K562 (cell line): ENCODE measurements at regions not wholly inside any gene's neighbourhood (a gene's known extent, or its start where the extent isn't known, plus 50 kb on each side); places are given as distances from the start of the nearest gene placed in this dataset.
A peak's percentile ranks its signal among the peaks of the same experiment; 100 is the strongest.

ENCODE experiments used
- ATAC-seq: fragments of 200-7000 bp; cut with Tn5 transposase; 3 replicates; pipeline ENCODE4 v1.9.1; 2020; ENCODE audit warnings: moderate library complexity
- BruUV-seq: library from RNA; stranded (reverse); fragments of 400-500 nt; replicated peaks from 2 replicates; lab custom pipeline; 2021; lab: Mats Ljungman, UMichigan
- CTCF ChIA-PET: fragments of 300-600 bp; formaldehyde crosslinking; extraction: SDS; loops from one replicate; lab custom pipeline; 2021; ENCODE audit warnings: low intra/inter-chr PET ratio; lab: Yijun Ruan, JAX
- POLR2A ChIA-PET: fragments of 300-600, 350-650 bp; sonication (Branson Sonifier 250); formaldehyde crosslinking; extraction: SDS; loops from one replicate; lab custom pipeline; 2021; ENCODE audit warnings: antibody characterized with exemption, inconsistent platforms; lab: Yijun Ruan, JAX
- DNase-seq, 4 experiments: peaks; one replicate each; pipeline versions ENCODE4 v3.0.0 to v3.0.0-alpha.2; 2011 to 2018; ENCODE audit warnings: low spot score in 3 of 4, mixed read lengths in 3 of 4; ENCODE audit errors: extremely low read depth in 1 of 4
- FAIRE-seq: peaks from 2 replicates; lab custom pipeline; 2011; peaks lifted over from hg19 to GRCh38; lab: Jason Lieb, UNC
- H2AFZ ChIP-seq: 2 replicates; pipeline ENCODE4 v1.6.0; 2011; ENCODE audit warnings: low read depth, low read length, control low read depth, inconsistent platforms
- H3K27ac ChIP-seq: fragments of 200-600 bp; 3 replicates; pipeline ENCODE4 v1.8.0; 2011; ENCODE audit warnings: low read depth, mild to moderate bottlenecking, control low read depth, inconsistent platforms, low read length, moderate library complexity, mixed read lengths; ENCODE audit errors: extremely low read depth
- H3K27me3 ChIP-seq, 2 experiments: fragments of 300-600 bp in 1 of 2; 2 replicates in 1 of 2; 3 replicates in 1 of 2; pipeline versions ENCODE4 v1.6.0 to v1.8.0; 2011; ENCODE audit warnings: inconsistent platforms in 2 of 2, low read length in 2 of 2, mild to moderate bottlenecking in 1 of 2, mixed read lengths in 1 of 2, moderate library complexity in 1 of 2; ENCODE audit not compliant: control insufficient read depth in 2 of 2, insufficient read depth in 2 of 2
- H3K36me3 ChIP-seq: fragments of 300-600 bp; 3 replicates; pipeline ENCODE4 v1.8.0; 2011; ENCODE audit warnings: mild to moderate bottlenecking, low read length, inconsistent platforms; ENCODE audit not compliant: control insufficient read depth, insufficient read depth
- H3K4me1 ChIP-seq, 2 experiments: fragments of 200-600 bp in 1 of 2; replicated peaks in 1 of 2; 2 replicates in 1 of 2; 3 replicates in 1 of 2; pipeline versions ENCODE4 v1.5.1 to v1.8.0; 2011; ENCODE audit warnings: inconsistent platforms in 2 of 2, low read length in 2 of 2, mild to moderate bottlenecking in 1 of 2, mixed read lengths in 1 of 2, moderate library complexity in 1 of 2; ENCODE audit not compliant: control insufficient read depth in 2 of 2, insufficient read depth in 2 of 2
- H3K4me2 ChIP-seq: 2 replicates; pipeline ENCODE4 v1.6.1; 2011; ENCODE audit warnings: low read length, control low read depth, inconsistent platforms, mixed read lengths; ENCODE audit not compliant: insufficient read depth
- H3K4me3 ChIP-seq: fragments of 200-600 bp; sonication (generic), shearing (Covaris generic); 2 replicates; pipeline ENCODE4 v1.5.1; 2016; ENCODE audit warnings: control low read depth, inconsistent platforms
- H3K79me2 ChIP-seq: fragments of 200-600 bp; 3 replicates; pipeline ENCODE4 v1.8.0; 2011; ENCODE audit warnings: low read length, inconsistent platforms; ENCODE audit not compliant: control insufficient read depth, insufficient read depth
- H3K9ac ChIP-seq, 2 experiments: 2 replicates each; pipeline versions ENCODE4 v1.6.0 to v1.6.1; 2011; ENCODE audit warnings: low read depth in 2 of 2, low read length in 2 of 2, control low read depth in 1 of 2, inconsistent platforms in 1 of 2, mild to moderate bottlenecking in 1 of 2, mixed read lengths in 1 of 2; ENCODE audit not compliant: insufficient read depth in 1 of 2
- H3K9me1 ChIP-seq: one replicate; pipeline ENCODE4 v1.6.0; 2011; ENCODE audit warnings: inconsistent platforms, mild to moderate bottlenecking, low read length, moderate library complexity; ENCODE audit not compliant: control insufficient read depth, insufficient read depth
- H3K9me3 ChIP-seq: replicated peaks from 2 replicates; pipeline ENCODE4 v1.5.1; 2011; ENCODE audit warnings: low read depth, low read length, inconsistent platforms; ENCODE audit not compliant: control insufficient read depth, insufficient read depth
- H4K20me1 ChIP-seq: replicated peaks from 2 replicates; pipeline ENCODE4 v1.6.1; 2011; ENCODE audit warnings: low read length, inconsistent platforms, mixed read lengths; ENCODE audit not compliant: control insufficient read depth, insufficient read depth
- CEBPG ChIP-seq, 3 experiments: fragments of 200-800 bp in 1 of 3; sonication (Bioruptor generic) in 1 of 3; sonication (generic) in 1 of 3; formaldehyde crosslinking in 1 of 3; IDR thresholded peaks in 2 of 3; conservative IDR thresholded peaks in 1 of 3; 2 replicates each; pipeline versions ENCODE4 v1.6.1 to v1.8.0; 2016 to 2022; ENCODE audit warnings: missing compliant biosample characterization in 2 of 3, missing genetic modification characterization in 2 of 3, mild to moderate bottlenecking in 1 of 3, missing genetic modification reagents in 1 of 3
- CREB5 ChIP-seq: fragments of 250-450 bp; sonication (Bioruptor Pico); IDR thresholded peaks from 2 replicates; pipeline ENCODE4 v1.5.0; 2020; ENCODE audit warnings: mild to moderate bottlenecking
- HMG20A ChIP-seq: fragments of 450-650 bp; formaldehyde crosslinking; conservative IDR thresholded peaks from 2 replicates; pipeline ENCODE4 v1.4.0; 2020; ENCODE audit warnings: mild to moderate bottlenecking, mixed read lengths
- TAF1 ChIP-seq: IDR thresholded peaks from 2 replicates; pipeline ENCODE4 v1.6.1; 2011; ENCODE audit warnings: mild to moderate bottlenecking, low read length, moderate library complexity; ENCODE audit not compliant: insufficient read depth, control insufficient read depth, severe bottlenecking; ENCODE audit errors: extremely low read depth
- TCFL5 ChIP-seq: fragments of 250-450 bp; sonication (Bioruptor Pico); conservative IDR thresholded peaks from 2 replicates; pipeline ENCODE4 v1.6.1; 2021; ENCODE audit warnings: mild to moderate bottlenecking, moderate library complexity, matching md5 sums
- WGBS: fragments of 100-300 bp; shearing (Covaris generic); methylation state at CpG from one replicate; pipeline ENCODE4 v1.1.6; 2016; ENCODE audit warnings: low coverage, mixed read lengths; ENCODE audit not compliant: insufficient coverage; ENCODE audit errors: missing lambda C conversion rate; 5-methylcytosine and 5-hydroxymethylcytosine counted together
- in situ Hi-C: fragments of 300-500 bp; cut with MboI; formaldehyde crosslinking; loops from 4 replicates; pipeline ENCODE4 v1.15.0; 2018; ENCODE audit warnings: inconsistent platforms, mixed read lengths
- intact Hi-C: fragments of 100-400 bp; cut with micrococcal nuclease; formaldehyde crosslinking; loops from 2 replicates; pipeline ENCODE4 v1.14.2; 2022
- TF ChIP-seq, protein P1 (sequence below): sonication (generic); formaldehyde crosslinking; IDR thresholded peaks from 2 replicates; pipeline ENCODE4 v1.4.0; 2020; ENCODE audit warnings: mild to moderate bottlenecking, missing genetic modification reagents

- FAIRE-seq (no peak), ATAC-seq (peak; percentile 42; the same call in 1 of the 3 replicates), DNase-seq (no peak)
- Histone ChIP-seq H3K4me1 (no peaks in the 10 kb centered on the region), H4K20me1 (no peaks in the 10 kb centered on the region), H3K79me2 (no peaks in the 10 kb centered on the region), H3K9ac (no peak overlapping the region), H3K27ac (no peak overlapping the region), H3K36me3 (no peaks in the 10 kb centered on the region), H3K4me2 (no peak overlapping the region), H2AFZ (no peak overlapping the region), H3K9me1 (no peaks in the 10 kb centered on the region), H3K4me3 (no peak overlapping the region), H3K27me3 (no peaks in the 10 kb centered on the region), H3K9me3 (no peaks in the 10 kb centered on the region)
- 42% methylated on average over 1 of the region's 1 CpG for WGBS
- ChIA-PET CTCF (no interaction called here), POLR2A (no interaction called here)
- BruUV-seq = no TSS peak
- intact Hi-C loops = no loop called here
- in situ Hi-C loops = no loop called here
- TF ChIP-seq CEBPG (CRISPR knock-in tag; IDR thresholded peaks at IDR 0.05) = no peak
- peak in 1 of 2 experiments; percentile 41; a peak in 1 of 4 replicates for TF ChIP-seq CEBPG (tag; conservative IDR thresholded peaks at IDR 0.05 in 1 of 2, IDR thresholded peaks at IDR 0.05 in 1 of 2)
- TF ChIP-seq TAF1 = no peak
- no peak for TF ChIP-seq HMG20A (CRISPR knock-in tag)
- TF ChIP-seq CREB5 = no peak
- no peak for TF ChIP-seq TCFL5 (CRISPR knock-in tag)
- TF ChIP-seq, protein P1, sequence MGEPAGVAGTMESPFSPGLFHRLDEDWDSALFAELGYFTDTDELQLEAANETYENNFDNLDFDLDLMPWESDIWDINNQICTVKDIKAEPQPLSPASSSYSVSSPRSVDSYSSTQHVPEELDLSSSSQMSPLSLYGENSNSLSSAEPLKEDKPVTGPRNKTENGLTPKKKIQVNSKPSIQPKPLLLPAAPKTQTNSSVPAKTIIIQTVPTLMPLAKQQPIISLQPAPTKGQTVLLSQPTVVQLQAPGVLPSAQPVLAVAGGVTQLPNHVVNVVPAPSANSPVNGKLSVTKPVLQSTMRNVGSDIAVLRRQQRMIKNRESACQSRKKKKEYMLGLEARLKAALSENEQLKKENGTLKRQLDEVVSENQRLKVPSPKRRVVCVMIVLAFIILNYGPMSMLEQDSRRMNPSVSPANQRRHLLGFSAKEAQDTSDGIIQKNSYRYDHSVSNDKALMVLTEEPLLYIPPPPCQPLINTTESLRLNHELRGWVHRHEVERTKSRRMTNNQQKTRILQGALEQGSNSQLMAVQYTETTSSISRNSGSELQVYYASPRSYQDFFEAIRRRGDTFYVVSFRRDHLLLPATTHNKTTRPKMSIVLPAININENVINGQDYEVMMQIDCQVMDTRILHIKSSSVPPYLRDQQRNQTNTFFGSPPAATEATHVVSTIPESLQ = no peak
Observed at GRCh38 chr12:68532204-68532886, 78.4 kb upstream of the RAP1B start.
